SH-SY5Y (cell line): ENCODE measurements at regions not wholly inside any gene's neighbourhood (a gene's known extent, or its start where the extent isn't known, plus 50 kb on each side); places are given as distances from the start of the nearest gene placed in this dataset.

Experiments
- GATA2 ChIP-seq: IDR thresholded peaks from 2 replicates; pipeline ENCODE4 v1.6.1; 2011; ENCODE audit warnings: mild to moderate bottlenecking, low read depth, low read length
- GATA3 ChIP-seq: IDR thresholded peaks from 2 replicates; pipeline ENCODE4 v1.6.1; 2011; ENCODE audit warnings: low read depth, mild to moderate bottlenecking, low read length, moderate library complexity

- TF ChIP-seq GATA3, result no peak
- no peak for TF ChIP-seq GATA2
Measured at GRCh38 chr13:53490752-53491151, 462.1 kb downstream of the OLFM4 start.
